Mesendoderm (in vitro differentiated cells): ENCODE measurements at regions not wholly inside any gene's neighbourhood (a gene's known extent, or its start where the extent isn't known, plus 50 kb on each side); places are given as distances from the start of the nearest gene placed in this dataset.

ENCODE experiments used
- DNase-seq: peaks from one replicate; pipeline ENCODE4 v3.0.0; 2013
- H2AK5ac ChIP-seq: 2 replicates; pipeline ENCODE4 v1.6.1; 2013; ENCODE audit warnings: low read length, inconsistent platforms
- H2BK120ac ChIP-seq: 2 replicates; pipeline ENCODE4 v1.6.1; 2013; ENCODE audit warnings: low read depth, mild to moderate bottlenecking, low read length, moderate library complexity, mixed read lengths
- H2BK15ac ChIP-seq: replicated peaks from 2 replicates; pipeline ENCODE4 v1.6.1; 2013; ENCODE audit warnings: low read depth, mild to moderate bottlenecking, moderate library complexity
- H2BK5ac ChIP-seq: 2 replicates; pipeline ENCODE4 v1.6.1; 2013; ENCODE audit warnings: low read length, inconsistent platforms
- H3K18ac ChIP-seq: 2 replicates; pipeline ENCODE4 v1.6.1; 2013; ENCODE audit warnings: mild to moderate bottlenecking, low read length, mixed read lengths
- H3K23ac ChIP-seq: one replicate; pipeline ENCODE4 v1.6.1; 2013; ENCODE audit warnings: low read length
- H3K27ac ChIP-seq: 2 replicates; pipeline ENCODE4 v1.5.1; 2013; ENCODE audit warnings: low read depth, mild to moderate bottlenecking, inconsistent platforms, low read length, moderate library complexity
- H3K27me3 ChIP-seq: 2 replicates; pipeline ENCODE4 v1.6.1; 2013; ENCODE audit warnings: low read length, control low read depth, mild to moderate bottlenecking, inconsistent platforms; ENCODE audit not compliant: insufficient read depth, poor library complexity
- H3K36me3 ChIP-seq: 2 replicates; pipeline ENCODE4 v1.6.1; 2013; ENCODE audit warnings: low read length, inconsistent platforms; ENCODE audit not compliant: control insufficient read depth, insufficient read depth
- H3K4ac ChIP-seq: one replicate; pipeline ENCODE4 v1.6.1; 2013; ENCODE audit warnings: low read depth, mild to moderate bottlenecking, low read length, moderate library complexity
- H3K4me1 ChIP-seq: 2 replicates; pipeline ENCODE4 v1.6.1; 2013; ENCODE audit warnings: low read depth, low read length, inconsistent platforms; ENCODE audit not compliant: control insufficient read depth
- H3K4me2 ChIP-seq: 2 replicates; pipeline ENCODE4 v1.6.1; 2013; ENCODE audit warnings: low read length
- H3K4me3 ChIP-seq: 2 replicates; pipeline ENCODE4 v1.5.1; 2013; ENCODE audit warnings: mild to moderate bottlenecking, low read length
- H3K56ac ChIP-seq: one replicate; pipeline ENCODE4 v1.6.1; 2013; ENCODE audit warnings: low read length
- H3K79me1 ChIP-seq: 2 replicates; pipeline ENCODE4 v1.6.1; 2013; ENCODE audit warnings: low read length, inconsistent platforms
- H3K79me2 ChIP-seq: 2 replicates; pipeline ENCODE4 v1.6.1; 2013; ENCODE audit warnings: mild to moderate bottlenecking, low read length; ENCODE audit not compliant: control insufficient read depth, insufficient read depth
- H3K9ac ChIP-seq: 2 replicates; pipeline ENCODE4 v1.6.1; 2013; ENCODE audit warnings: low read length, inconsistent platforms
- H4K5ac ChIP-seq: one replicate; pipeline ENCODE4 v1.6.1; 2013; ENCODE audit warnings: low read length
- H4K8ac ChIP-seq: one replicate; pipeline ENCODE4 v1.6.1; 2013; ENCODE audit warnings: low read depth, mild to moderate bottlenecking, control low read depth, low read length, moderate library complexity
- WGBS: extraction: QIAGEN DNeasy Blood & Tissue Kit; methylation state at CpG from one replicate; pipeline ENCODE4 v1.1.7; 2013; ENCODE audit warnings: low lambda C conversion rate, missing lambda C conversion rate; ENCODE audit not compliant: insufficient coverage; ENCODE audit errors: extremely low coverage; 5-methylcytosine and 5-hydroxymethylcytosine counted together

DNA sequence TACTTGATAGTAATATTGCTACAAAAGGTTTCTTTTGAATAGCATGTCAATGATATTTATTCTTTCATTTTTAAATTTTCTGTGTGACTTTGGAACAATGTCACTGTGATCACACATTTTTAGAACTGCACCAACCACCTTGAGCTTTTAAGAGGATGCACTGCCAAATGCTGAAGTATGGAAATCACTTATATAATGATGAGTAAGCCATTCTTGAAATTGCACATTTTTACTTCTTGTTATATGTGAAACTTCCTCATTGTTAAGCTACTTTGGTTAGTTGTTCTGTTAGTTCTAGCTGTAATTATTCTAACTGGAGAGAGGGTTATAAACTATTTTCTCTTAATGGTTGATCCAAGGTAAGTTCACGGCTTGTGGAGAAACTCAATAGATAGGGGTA is 547.5 kb downstream of the ZIC1 start:
- no peak overlapping the region for H3K27ac ChIP-seq
- no peak overlapping the region for H2BK15ac ChIP-seq
- no peaks in the 10 kb centered on the region for H3K27me3 ChIP-seq
- no peaks in the 10 kb centered on the region for H3K36me3 ChIP-seq
- no peak overlapping the region for H3K56ac ChIP-seq
- WGBS: no CpG with 5 or more reads among the region's 1 CpG
- H3K4me2 ChIP-seq: no peak overlapping the region
- no peak overlapping the region for H2BK120ac ChIP-seq
- no peak overlapping the region for H2AK5ac ChIP-seq
- H3K18ac ChIP-seq: no peak overlapping the region
- no peak overlapping the region for H4K5ac ChIP-seq
- H2BK5ac ChIP-seq: no peak overlapping the region
- no peaks in the 10 kb centered on the region for H3K79me1 ChIP-seq
- no peak overlapping the region for H4K8ac ChIP-seq
- no peak overlapping the region for H3K23ac ChIP-seq
- no peaks in the 10 kb centered on the region for H3K4me1 ChIP-seq
- H3K4ac ChIP-seq: no peak overlapping the region
- no peak overlapping the region for H3K9ac ChIP-seq
- H3K79me2 ChIP-seq: no peaks in the 10 kb centered on the region
- no peak overlapping the region for H3K4me3 ChIP-seq
- no peak for DNase-seq

DNA sequence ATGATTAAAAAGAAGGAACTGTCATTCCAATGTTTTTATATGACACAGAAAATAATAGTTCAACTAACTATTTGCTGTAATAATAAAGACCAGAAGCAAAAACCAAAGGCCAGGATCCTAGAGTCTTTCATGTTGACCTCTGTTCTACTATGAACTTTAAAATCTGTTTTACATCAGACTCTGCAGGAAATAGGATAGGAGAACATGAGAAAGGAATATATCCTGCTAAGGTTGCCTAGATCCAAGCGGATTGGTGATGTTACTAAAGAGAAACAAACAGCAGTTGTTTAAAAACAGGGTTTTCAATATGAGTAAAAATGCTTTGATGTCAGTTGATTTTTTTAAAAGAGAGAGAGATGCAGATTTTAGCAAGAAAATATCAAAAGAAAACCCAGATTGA is 549.6 kb downstream of the ZIC1 start:
- Histone ChIP-seq H3K27ac (no peak overlapping the region), H3K56ac (no peak overlapping the region), H3K9ac (no peak overlapping the region), H3K36me3 (no peaks in the 10 kb centered on the region), H4K5ac (no peak overlapping the region), H3K18ac (no peak overlapping the region), H3K79me2 (no peaks in the 10 kb centered on the region), H3K4me1 (no peaks in the 10 kb centered on the region), H4K8ac (no peak overlapping the region), H3K4ac (no peak overlapping the region), H2BK120ac (no peak overlapping the region), H3K4me3 (no peak overlapping the region), H3K27me3 (no peaks in the 10 kb centered on the region), H2BK5ac (no peak overlapping the region), H2BK15ac (no peak overlapping the region), H3K4me2 (no peak overlapping the region), H2AK5ac (no peak overlapping the region), H3K79me1 (no peaks in the 10 kb centered on the region), H3K23ac (no peak overlapping the region)
- no CpG with 5 or more reads among the region's 1 CpG for WGBS
- no peak for DNase-seq

DNA sequence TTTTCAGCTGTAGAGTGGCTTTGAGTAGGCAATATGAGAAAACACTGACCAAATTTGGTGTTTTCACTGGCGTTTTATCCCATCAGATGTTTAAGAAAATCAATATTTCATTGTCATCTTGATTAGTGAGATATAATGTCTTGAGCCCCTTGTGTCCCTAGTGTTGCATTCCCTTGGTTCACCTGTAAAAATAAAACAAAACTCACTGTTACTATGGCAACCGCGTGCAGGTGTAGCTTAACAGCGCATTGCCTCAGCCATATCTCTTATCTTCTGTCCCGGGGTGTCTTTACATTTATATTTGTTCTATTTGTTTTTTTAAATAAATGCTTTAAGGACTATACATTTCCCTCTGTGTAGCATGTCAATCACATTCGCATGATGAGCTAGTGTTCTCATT is 551.6 kb downstream of the ZIC1 start:
- Histone ChIP-seq H2BK5ac (no peak overlapping the region), H3K9ac (no peak overlapping the region), H3K4me1 (no peaks in the 10 kb centered on the region), H3K79me2 (no peaks in the 10 kb centered on the region), H2AK5ac (no peak overlapping the region), H3K56ac (no peak overlapping the region), H3K23ac (no peak overlapping the region), H3K27ac (no peak overlapping the region), H2BK15ac (peak overlapping the region; percentile 45), H3K36me3 (no peaks in the 10 kb centered on the region), H3K79me1 (no peaks in the 10 kb centered on the region), H3K4me2 (no peak overlapping the region), H3K4ac (no peak overlapping the region), H4K5ac (no peak overlapping the region), H3K4me3 (no peak overlapping the region), H2BK120ac (no peak overlapping the region), H3K18ac (no peak overlapping the region), H4K8ac (no peak overlapping the region), H3K27me3 (no peaks in the 10 kb centered on the region)
- DNase-seq: peak; percentile 35
- WGBS: no CpG with 5 or more reads among the region's 6 CpGs

DNA sequence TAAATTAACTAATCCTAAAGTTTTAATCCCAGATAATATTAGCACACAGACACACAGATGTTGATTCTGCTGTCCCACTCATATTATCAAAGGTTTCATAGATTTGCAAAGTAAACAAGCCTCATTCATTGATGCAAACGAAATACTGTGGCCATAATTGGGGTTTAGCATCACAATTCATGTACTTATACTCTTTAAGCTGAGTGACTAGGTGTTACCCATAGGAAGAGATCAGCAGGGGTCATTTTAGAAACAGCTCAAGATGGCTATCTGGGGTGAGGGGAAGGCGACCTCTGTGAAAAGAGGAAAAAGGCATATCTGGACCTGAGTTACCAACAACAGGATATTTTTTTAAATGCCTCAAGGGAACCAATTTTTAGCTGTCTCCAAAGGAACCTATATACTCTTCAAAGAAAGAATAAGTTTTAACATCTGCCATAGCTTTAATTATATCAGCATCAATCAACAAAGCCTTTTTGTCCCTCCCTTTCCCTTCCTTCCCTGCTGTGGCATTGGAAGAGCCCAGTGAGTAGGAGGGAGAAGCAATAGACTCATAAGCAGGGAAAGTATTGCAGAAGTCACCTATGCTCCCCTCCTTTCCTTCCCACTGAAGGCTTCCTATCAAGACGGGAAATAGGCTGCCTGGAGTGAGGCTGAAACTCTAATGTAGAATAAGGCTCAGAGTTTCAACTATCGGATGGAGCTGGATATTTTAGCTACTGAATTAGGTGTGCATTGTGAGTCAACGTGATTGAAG is 553.4 kb downstream of the ZIC1 start:
- no peaks in the 10 kb centered on the region for H3K27me3 ChIP-seq
- no peak overlapping the region for H2BK120ac ChIP-seq
- no peak overlapping the region for H3K9ac ChIP-seq
- H3K56ac ChIP-seq: no peak overlapping the region
- H3K36me3 ChIP-seq: no peaks in the 10 kb centered on the region
- H2AK5ac ChIP-seq: no peak overlapping the region
- no CpG with 5 or more reads among the region's 5 CpGs for WGBS
- H3K4ac ChIP-seq: no peak overlapping the region
- no peak overlapping the region for H4K8ac ChIP-seq
- H2BK5ac ChIP-seq: no peak overlapping the region
- H4K5ac ChIP-seq: no peak overlapping the region
- H3K23ac ChIP-seq: no peak overlapping the region
- no peaks in the 10 kb centered on the region for H3K4me1 ChIP-seq
- DNase-seq: peak; percentile 31
- no peak overlapping the region for H3K18ac ChIP-seq
- H3K27ac ChIP-seq: no peak overlapping the region
- no peak overlapping the region for H3K4me3 ChIP-seq
- no peak overlapping the region for H2BK15ac ChIP-seq
- no peak overlapping the region for H3K4me2 ChIP-seq
- H3K79me2 ChIP-seq: no peaks in the 10 kb centered on the region
- H3K79me1 ChIP-seq: no peaks in the 10 kb centered on the region

DNA sequence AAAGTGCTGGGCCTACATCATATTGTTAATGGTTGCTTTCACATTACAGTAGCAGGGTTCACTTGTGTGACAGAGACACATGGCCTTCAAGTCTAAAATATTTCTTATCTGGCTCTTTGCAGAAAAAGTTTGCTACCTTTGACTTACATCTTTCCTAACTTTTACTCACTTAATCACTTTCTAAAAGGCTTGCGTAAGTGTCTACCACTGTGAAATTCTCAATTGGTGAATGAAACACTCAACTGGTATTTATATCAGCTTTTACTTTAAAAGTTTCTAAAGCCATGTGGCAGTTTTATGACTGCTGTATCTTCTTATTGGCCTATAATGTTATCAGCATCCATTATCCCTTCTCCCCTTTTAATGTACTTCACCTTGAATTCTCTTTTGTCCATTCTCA is 554.5 kb downstream of the ZIC1 start:
- H3K4me3 ChIP-seq: no peak overlapping the region
- WGBS: no CpG with 5 or more reads among the region's 1 CpG
- H4K8ac ChIP-seq: no peak overlapping the region

DNA sequence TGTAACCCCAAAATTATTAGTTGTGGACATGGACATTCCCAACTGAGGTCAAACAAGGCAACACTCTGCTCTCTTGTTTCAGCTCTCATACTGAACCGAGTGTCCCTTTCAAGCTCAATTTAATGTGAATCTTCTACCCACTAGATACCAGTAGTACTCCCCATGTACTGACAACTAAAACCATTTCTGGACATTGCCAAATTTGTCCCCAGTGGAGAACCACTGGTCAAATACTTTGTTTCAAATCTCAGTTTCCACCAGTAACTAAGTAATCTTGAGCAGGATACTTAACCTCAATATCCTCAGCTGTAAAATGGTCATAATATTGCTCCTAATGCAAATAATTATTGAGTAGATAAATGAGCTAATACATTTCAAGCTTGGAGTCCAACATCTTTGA is 566.0 kb downstream of the ZIC1 start:
- no CpG with 5 or more reads among the region's 1 CpG for WGBS
- Histone ChIP-seq H3K4ac (no peak overlapping the region), H2BK15ac (no peak overlapping the region), H3K36me3 (no peaks in the 10 kb centered on the region), H3K56ac (no peak overlapping the region), H3K27me3 (no peaks in the 10 kb centered on the region), H3K27ac (no peak overlapping the region), H3K4me2 (no peak overlapping the region), H3K4me1 (no peaks in the 10 kb centered on the region), H3K9ac (no peak overlapping the region), H2AK5ac (no peak overlapping the region), H2BK120ac (no peak overlapping the region), H4K8ac (no peak overlapping the region), H2BK5ac (no peak overlapping the region), H4K5ac (no peak overlapping the region), H3K18ac (no peak overlapping the region), H3K79me1 (no peaks in the 10 kb centered on the region), H3K79me2 (no peaks in the 10 kb centered on the region), H3K4me3 (no peak overlapping the region), H3K23ac (no peak overlapping the region)
- no peak for DNase-seq

More for the DNA sequence above, 554.5 kb downstream of the ZIC1 start:
- H4K5ac ChIP-seq: no peak overlapping the region
- H3K4me1 ChIP-seq: no peaks in the 10 kb centered on the region
- no peaks in the 10 kb centered on the region for H3K27me3 ChIP-seq
- no peak overlapping the region for H2AK5ac ChIP-seq
- no peak overlapping the region for H2BK5ac ChIP-seq
- H3K79me1 ChIP-seq: no peaks in the 10 kb centered on the region
- H3K56ac ChIP-seq: no peak overlapping the region
- H3K4me2 ChIP-seq: no peak overlapping the region
- no peak overlapping the region for H2BK15ac ChIP-seq
- no peak overlapping the region for H3K9ac ChIP-seq
- no peak overlapping the region for H3K27ac ChIP-seq
- no peaks in the 10 kb centered on the region for H3K79me2 ChIP-seq
- no peak overlapping the region for H2BK120ac ChIP-seq
- H3K18ac ChIP-seq: no peak overlapping the region
- H3K4ac ChIP-seq: no peak overlapping the region
- no peaks in the 10 kb centered on the region for H3K36me3 ChIP-seq
- H3K23ac ChIP-seq: no peak overlapping the region
- no peak for DNase-seq
